A673 (cell line): ENCODE measurements at regions not wholly inside any gene's neighbourhood (a gene's known extent, or its start where the extent isn't known, plus 50 kb on each side); places are given as distances from the start of the nearest gene placed in this dataset.

Experiments used
- EZH2 ChIP-seq: fragments of 200-600 bp; sonication (generic); IDR thresholded peaks from 2 replicates; pipeline ENCODE4 v1.6.1; 2017; ENCODE audit warnings: borderline replicate concordance, low read depth, mild to moderate bottlenecking, mixed read lengths, antibody characterized with exemption, low read length; ENCODE audit not compliant: poor library complexity, severe bottlenecking
- TF ChIP-seq, protein P1 (sequence below): fragments of 300-800, 200-600 bp; sonication (generic); conservative IDR thresholded peaks from 2 replicates; pipeline ENCODE4 v1.5.1; 2017; ENCODE audit warnings: low read depth, mild to moderate bottlenecking, antibody characterized with exemption, low read length, moderate library complexity, mixed read lengths

DNA sequence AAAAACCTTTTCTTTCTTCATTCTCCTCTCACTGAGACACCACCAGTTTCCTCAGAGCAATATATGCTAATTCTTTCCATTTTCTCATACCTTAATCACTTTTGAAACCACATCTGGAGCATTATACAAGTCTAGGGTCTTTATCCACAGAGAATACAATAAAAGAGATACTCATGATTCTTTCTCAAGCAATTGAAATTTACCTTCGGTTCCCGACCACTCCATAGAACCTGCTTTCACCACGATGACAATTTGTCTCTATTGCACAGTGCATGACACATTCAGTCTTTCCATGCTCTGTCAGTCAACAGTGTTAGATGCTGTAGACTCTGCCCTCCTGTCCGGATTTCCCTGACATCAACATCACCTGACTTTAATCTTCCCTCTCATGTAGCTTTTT is 409.3 kb upstream of the NWD2 start:
- TF ChIP-seq, protein P1, sequence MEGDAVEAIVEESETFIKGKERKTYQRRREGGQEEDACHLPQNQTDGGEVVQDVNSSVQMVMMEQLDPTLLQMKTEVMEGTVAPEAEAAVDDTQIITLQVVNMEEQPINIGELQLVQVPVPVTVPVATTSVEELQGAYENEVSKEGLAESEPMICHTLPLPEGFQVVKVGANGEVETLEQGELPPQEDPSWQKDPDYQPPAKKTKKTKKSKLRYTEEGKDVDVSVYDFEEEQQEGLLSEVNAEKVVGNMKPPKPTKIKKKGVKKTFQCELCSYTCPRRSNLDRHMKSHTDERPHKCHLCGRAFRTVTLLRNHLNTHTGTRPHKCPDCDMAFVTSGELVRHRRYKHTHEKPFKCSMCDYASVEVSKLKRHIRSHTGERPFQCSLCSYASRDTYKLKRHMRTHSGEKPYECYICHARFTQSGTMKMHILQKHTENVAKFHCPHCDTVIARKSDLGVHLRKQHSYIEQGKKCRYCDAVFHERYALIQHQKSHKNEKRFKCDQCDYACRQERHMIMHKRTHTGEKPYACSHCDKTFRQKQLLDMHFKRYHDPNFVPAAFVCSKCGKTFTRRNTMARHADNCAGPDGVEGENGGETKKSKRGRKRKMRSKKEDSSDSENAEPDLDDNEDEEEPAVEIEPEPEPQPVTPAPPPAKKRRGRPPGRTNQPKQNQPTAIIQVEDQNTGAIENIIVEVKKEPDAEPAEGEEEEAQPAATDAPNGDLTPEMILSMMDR, result no peak
- no peak for TF ChIP-seq EZH2
